ENCODE measurements at regions not wholly inside any gene's neighbourhood (a gene's known extent, or its start where the extent isn't known, plus 50 kb on each side); places are given as distances from the start of the nearest gene placed in this dataset.
A peak's percentile ranks its signal among the peaks of the same experiment; 100 is the strongest.

- no peak for TF ChIP-seq CTCF (IDR thresholded peaks at IDR 0.05; ENCODE audit: low read depth, low read length)
- H3K4me1 ChIP-seq: peaks cover 17% of the 10 kb centered on the region
Measured at GRCh38 chr6:103140308-103141027, 1719.3 kb downstream of the HACE1 start.

GRCh38 chr6:103139377-103139776, 1720.3 kb downstream of the HACE1 start:
- Histone ChIP-seq H3K27me3 (no peaks in the 10 kb centered on the region), H3K9me3 (no peaks in the 10 kb centered on the region), H3K4me1 (peaks cover 9% of the 10 kb centered on the region), H3K36me3 (no peaks in the 10 kb centered on the region), H3K4me3 (ENCODE audit: low read depth, low read length) (no peak overlapping the region)
- TF ChIP-seq CTCF (IDR thresholded peaks at IDR 0.05; ENCODE audit: low read depth, low read length): no peak
- DNase-seq: no peak

More at GRCh38 chr6:103140308-103141027, 1719.3 kb downstream of the HACE1 start:
- DNase-seq: no peak
- no peak overlapping the region for H3K4me3 ChIP-seq (ENCODE audit: low read depth, low read length)
- H3K36me3 ChIP-seq: no peaks in the 10 kb centered on the region
- H3K9me3 ChIP-seq: no peaks in the 10 kb centered on the region
- no peaks in the 10 kb centered on the region for H3K27me3 ChIP-seq

- no peak for DNase-seq
- Histone ChIP-seq H3K36me3 (no peaks in the 10 kb centered on the region), H3K4me1 (peaks cover 11% of the 10 kb centered on the region), H3K4me3 (ENCODE audit: low read depth, low read length) (no peak overlapping the region), H3K27me3 (no peaks in the 10 kb centered on the region), H3K9me3 (peaks cover 3% of the 10 kb centered on the region; the same call in 1 of the 2 replicates)
- no peak for TF ChIP-seq CTCF (IDR thresholded peaks at IDR 0.05; ENCODE audit: low read depth, low read length)
Measured at GRCh38 chr6:103124471-103124870, 1731.0 kb downstream of the GRIK2 start.

- Histone ChIP-seq H3K36me3 (no peaks in the 10 kb centered on the region), H3K27me3 (no peaks in the 10 kb centered on the region), H3K4me1 (peaks cover 11% of the 10 kb centered on the region), H3K4me3 (ENCODE audit: low read depth, low read length) (no peak overlapping the region), H3K9me3 (peaks cover 3% of the 10 kb centered on the region; the same call in 1 of the 2 replicates)
- TF ChIP-seq CTCF (IDR thresholded peaks at IDR 0.05; ENCODE audit: low read depth, low read length): peak; percentile 86
- peak; percentile 90 for DNase-seq
Measured at GRCh38 chr6:103122766-103123601, 1729.5 kb downstream of the GRIK2 start.

GRCh38 chr6:103119056-103119455, 1725.5 kb downstream of the GRIK2 start:
- Histone ChIP-seq H3K4me3 (ENCODE audit: low read depth, low read length) (no peak overlapping the region), H3K4me1 (peaks cover 11% of the 10 kb centered on the region), H3K27me3 (no peaks in the 10 kb centered on the region), H3K9me3 (no peaks in the 10 kb centered on the region), H3K36me3 (no peaks in the 10 kb centered on the region)
- DNase-seq: no peak
- TF ChIP-seq CTCF (IDR thresholded peaks at IDR 0.05; ENCODE audit: low read depth, low read length): no peak

- Histone ChIP-seq H3K36me3 (no peaks in the 10 kb centered on the region), H3K4me1 (no peaks in the 10 kb centered on the region), H3K4me3 (ENCODE audit: low read depth, low read length) (no peak overlapping the region), H3K9me3 (no peaks in the 10 kb centered on the region), H3K27me3 (no peaks in the 10 kb centered on the region)
- no peak for TF ChIP-seq CTCF (IDR thresholded peaks at IDR 0.05; ENCODE audit: low read depth, low read length)
- no peak for DNase-seq
Measured at GRCh38 chr6:103114582-103114981, 1721.1 kb downstream of the GRIK2 start.

All from BE2C (cell line).